ENCODE measurements at regions not wholly inside any gene's neighbourhood (a gene's known extent, or its start where the extent isn't known, plus 50 kb on each side); places are given as distances from the start of the nearest gene placed in this dataset.

- TF ChIP-seq YY1 (IDR thresholded peaks at IDR 0.05; ENCODE audit: insufficient read depth, insufficient read length), result no peak
- no peak for TF ChIP-seq ZNF274 (IDR thresholded peaks at IDR 0.05; ENCODE audit: low read depth, low read length)
These were observed 248.8 kb downstream of the EIPR1 start for GRCh38 chr2:3128786-3129185.

Measured in NT2/D1 (cell line).